Endothelial cell (in vitro differentiated cells): ENCODE measurements at regions not wholly inside any gene's neighbourhood (a gene's known extent, or its start where the extent isn't known, plus 50 kb on each side); places are given as distances from the start of the nearest gene placed in this dataset.
A peak's percentile ranks its signal among the peaks of the same experiment; 100 is the strongest.

Experiments used
- DNase-seq: peaks from one replicate; pipeline ENCODE4 v3.0.0; 2021; ENCODE audit warnings: low spot score
- H3K27ac Mint-ChIP-seq: one replicate; pipeline ENCODE4 v1.8.0; 2021; ENCODE audit warnings: mixed read lengths, inconsistent platforms; ENCODE audit not compliant: unreplicated experiment
- H3K27me3 Mint-ChIP-seq: one replicate; pipeline ENCODE4 v1.8.0; 2021; ENCODE audit warnings: mild to moderate bottlenecking, moderate library complexity, mixed read lengths, inconsistent platforms; ENCODE audit not compliant: unreplicated experiment
- H3K36me3 Mint-ChIP-seq: one replicate; pipeline ENCODE4 v1.8.0; 2021; ENCODE audit warnings: mild to moderate bottlenecking, low read depth, mixed read lengths, inconsistent platforms; ENCODE audit not compliant: unreplicated experiment
- H3K4me1 Mint-ChIP-seq: one replicate; pipeline ENCODE4 v1.8.0; 2021; ENCODE audit warnings: mild to moderate bottlenecking, mixed read lengths, inconsistent platforms; ENCODE audit not compliant: unreplicated experiment
- H3K4me3 Mint-ChIP-seq: one replicate; pipeline ENCODE4 v1.8.0; 2021; ENCODE audit warnings: mild to moderate bottlenecking, mixed read lengths, inconsistent platforms; ENCODE audit not compliant: unreplicated experiment
- H3K9me3 Mint-ChIP-seq: one replicate; pipeline ENCODE4 v1.8.0; 2021; ENCODE audit warnings: mixed read lengths, inconsistent platforms; ENCODE audit not compliant: unreplicated experiment
- TF ChIP-seq, protein P1 (sequence below): fragments of 200-600 bp; sonication (generic); IDR thresholded peaks from one replicate; pipeline ENCODE4 v1.5.0; 2021; ENCODE audit warnings: antibody characterized with exemption; ENCODE audit not compliant: unreplicated experiment

GRCh38 chr12:98449584-98449983, 65.8 kb upstream of the TMPO start:
- no peak for DNase-seq
- TF ChIP-seq, protein P1, sequence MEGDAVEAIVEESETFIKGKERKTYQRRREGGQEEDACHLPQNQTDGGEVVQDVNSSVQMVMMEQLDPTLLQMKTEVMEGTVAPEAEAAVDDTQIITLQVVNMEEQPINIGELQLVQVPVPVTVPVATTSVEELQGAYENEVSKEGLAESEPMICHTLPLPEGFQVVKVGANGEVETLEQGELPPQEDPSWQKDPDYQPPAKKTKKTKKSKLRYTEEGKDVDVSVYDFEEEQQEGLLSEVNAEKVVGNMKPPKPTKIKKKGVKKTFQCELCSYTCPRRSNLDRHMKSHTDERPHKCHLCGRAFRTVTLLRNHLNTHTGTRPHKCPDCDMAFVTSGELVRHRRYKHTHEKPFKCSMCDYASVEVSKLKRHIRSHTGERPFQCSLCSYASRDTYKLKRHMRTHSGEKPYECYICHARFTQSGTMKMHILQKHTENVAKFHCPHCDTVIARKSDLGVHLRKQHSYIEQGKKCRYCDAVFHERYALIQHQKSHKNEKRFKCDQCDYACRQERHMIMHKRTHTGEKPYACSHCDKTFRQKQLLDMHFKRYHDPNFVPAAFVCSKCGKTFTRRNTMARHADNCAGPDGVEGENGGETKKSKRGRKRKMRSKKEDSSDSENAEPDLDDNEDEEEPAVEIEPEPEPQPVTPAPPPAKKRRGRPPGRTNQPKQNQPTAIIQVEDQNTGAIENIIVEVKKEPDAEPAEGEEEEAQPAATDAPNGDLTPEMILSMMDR = no peak
- H3K4me3 Mint-ChIP-seq = no peak overlapping the region
- H3K36me3 Mint-ChIP-seq = no peaks in the 10 kb centered on the region
- no peaks in the 10 kb centered on the region for H3K9me3 Mint-ChIP-seq
- H3K4me1 Mint-ChIP-seq = peaks cover 28% of the 10 kb centered on the region
- no peaks in the 10 kb centered on the region for H3K27me3 Mint-ChIP-seq
- no peak overlapping the region for H3K27ac Mint-ChIP-seq

DNA sequence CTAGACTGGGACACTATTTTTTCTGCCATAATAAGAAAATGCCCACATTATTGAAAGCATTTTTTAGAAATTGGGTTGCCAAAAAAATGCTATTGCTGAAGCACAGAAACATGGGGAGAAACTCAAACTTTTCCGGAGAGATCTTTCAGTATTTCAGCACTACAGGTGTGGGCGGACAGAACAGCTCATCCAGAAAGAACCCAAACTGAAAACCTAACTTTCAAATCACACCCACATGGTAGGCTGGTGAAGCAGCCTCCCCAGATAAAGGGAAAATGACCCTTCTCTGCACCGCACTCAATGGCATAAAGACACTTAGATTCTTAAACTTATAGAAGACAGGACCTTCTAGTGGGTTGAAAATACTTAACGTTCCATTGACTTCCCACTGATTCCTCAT, 62.3 kb upstream of the TMPO start:
- no peaks in the 10 kb centered on the region for H3K9me3 Mint-ChIP-seq
- H3K4me1 Mint-ChIP-seq = peaks cover 24% of the 10 kb centered on the region
- no peaks in the 10 kb centered on the region for H3K36me3 Mint-ChIP-seq
- no peak for DNase-seq
- no peak overlapping the region for H3K27ac Mint-ChIP-seq
- no peak overlapping the region for H3K4me3 Mint-ChIP-seq
- TF ChIP-seq, protein P1 = no peak
- no peaks in the 10 kb centered on the region for H3K27me3 Mint-ChIP-seq

- H3K27me3 Mint-ChIP-seq = no peaks in the 10 kb centered on the region
- no peaks in the 10 kb centered on the region for H3K36me3 Mint-ChIP-seq
- DNase-seq = no peak
- no peak overlapping the region for H3K27ac Mint-ChIP-seq
- no peak overlapping the region for H3K4me3 Mint-ChIP-seq
- TF ChIP-seq, protein P1 = no peak
- no peaks in the 10 kb centered on the region for H3K9me3 Mint-ChIP-seq
- peaks cover 20% of the 10 kb centered on the region for H3K4me1 Mint-ChIP-seq
These were observed 61.9 kb upstream of the TMPO start for GRCh38 chr12:98453492-98453891.

DNA sequence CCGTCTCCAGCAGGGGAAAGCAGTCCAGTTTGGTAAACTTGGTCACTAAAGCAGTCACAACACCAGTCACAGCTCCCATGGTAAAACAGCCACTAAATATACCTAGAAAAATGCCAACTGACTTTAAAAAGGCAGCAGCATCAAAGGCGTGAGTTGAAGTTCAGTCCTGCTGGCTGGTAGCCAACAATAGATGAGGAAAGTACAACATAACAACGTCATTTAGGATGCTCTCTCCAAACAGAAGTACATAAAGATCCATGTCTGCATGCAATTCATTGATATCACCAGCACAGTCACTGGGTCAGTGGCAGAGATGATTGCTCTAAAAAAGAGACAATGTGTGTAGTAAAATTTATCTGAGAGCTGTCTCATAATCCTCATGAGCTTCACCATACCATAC, 59.3 kb upstream of the TMPO start:
- Mint-ChIP-seq H3K9me3 (no peaks in the 10 kb centered on the region), H3K27me3 (no peaks in the 10 kb centered on the region), H3K36me3 (no peaks in the 10 kb centered on the region), H3K27ac (peak overlapping the region; percentile 42), H3K4me3 (no peak overlapping the region), H3K4me1 (peaks cover 19% of the 10 kb centered on the region)
- DNase-seq = no peak
- TF ChIP-seq, protein P1 = no peak

GRCh38 chr12:98456576-98457573, 58.5 kb upstream of the TMPO start:
- Mint-ChIP-seq H3K9me3 (no peaks in the 10 kb centered on the region), H3K4me1 (peaks cover 19% of the 10 kb centered on the region), H3K27ac (no peak overlapping the region), H3K36me3 (no peaks in the 10 kb centered on the region), H3K4me3 (no peak overlapping the region), H3K27me3 (no peaks in the 10 kb centered on the region)
- TF ChIP-seq, protein P1 = no peak
- peak; percentile 56 for DNase-seq
